DOHH2 (cell line): ENCODE measurements at regions not wholly inside any gene's neighbourhood (a gene's known extent, or its start where the extent isn't known, plus 50 kb on each side); places are given as distances from the start of the nearest gene placed in this dataset.

Source experiments
- H3F3A ChIP-seq: fragments of 200-600 bp; sonication (generic), shearing (Covaris generic); 2 replicates; pipeline ENCODE4 v1.6.0; 2016; ENCODE audit warnings: antibody characterized with exemption, mild to moderate bottlenecking; ENCODE audit not compliant: control insufficient read depth, insufficient read depth
- H3K27ac ChIP-seq: fragments of 200-600 bp; sonication (generic); 2 replicates; pipeline ENCODE4 v1.5.1; 2014; ENCODE audit warnings: low read depth, mild to moderate bottlenecking, low read length, moderate library complexity
- H3K27me3 ChIP-seq: fragments of 200-600 bp; sonication (generic); 2 replicates; pipeline ENCODE4 v1.6.1; 2014; ENCODE audit warnings: mild to moderate bottlenecking, low read length, mixed read lengths; ENCODE audit not compliant: control insufficient read depth
- H3K36me3 ChIP-seq: fragments of 200-600 bp; sonication (generic); 2 replicates; pipeline ENCODE4 v1.6.1; 2014; ENCODE audit warnings: mild to moderate bottlenecking, low read length, moderate library complexity, mixed read lengths; ENCODE audit not compliant: control insufficient read depth
- H3K4me1 ChIP-seq: fragments of 200-600 bp; sonication (generic); 2 replicates; pipeline ENCODE4 v1.6.1; 2014; ENCODE audit warnings: mild to moderate bottlenecking, low read length, mixed read lengths; ENCODE audit not compliant: control insufficient read depth
- H3K4me2 ChIP-seq: fragments of 200-600 bp; sonication (generic); 2 replicates; pipeline ENCODE4 v1.6.0; 2014; ENCODE audit warnings: mild to moderate bottlenecking, low read length, moderate library complexity
- H3K4me3 ChIP-seq: fragments of 200-600 bp; sonication (generic); 2 replicates; pipeline ENCODE4 v1.5.1; 2014; ENCODE audit warnings: mild to moderate bottlenecking, low read length, mixed read lengths
- H3K79me2 ChIP-seq: fragments of 200-600 bp; sonication (generic); 2 replicates; pipeline ENCODE4 v1.6.1; 2014; ENCODE audit warnings: mild to moderate bottlenecking, low read length, mixed read lengths; ENCODE audit not compliant: control insufficient read depth
- H3K9me2 ChIP-seq: fragments of 200-600 bp; sonication (generic); replicated peaks from 2 replicates; pipeline ENCODE4 v1.6.1; 2014; ENCODE audit warnings: mild to moderate bottlenecking, low read length, mixed read lengths; ENCODE audit not compliant: control insufficient read depth
- H3K9me3 ChIP-seq: fragments of 200-600 bp; sonication (generic); 2 replicates; pipeline ENCODE4 v1.6.1; 2014; ENCODE audit warnings: antibody characterized with exemption, low read length, mixed read lengths; ENCODE audit not compliant: control insufficient read depth, insufficient read depth
- H4K20me1 ChIP-seq: fragments of 200-600 bp; sonication (generic); 2 replicates; pipeline ENCODE4 v1.6.0; 2014; ENCODE audit warnings: low read depth, mild to moderate bottlenecking, antibody characterized with exemption, low read length, moderate library complexity; ENCODE audit not compliant: control insufficient read depth, insufficient read depth
- CTCF ChIP-seq: fragments of 200-600 bp; sonication (generic); IDR thresholded peaks from one replicate; pipeline ENCODE4 v1.5.1; 2014; ENCODE audit warnings: antibody characterized with exemption, mild to moderate bottlenecking, low read depth, low read length; ENCODE audit not compliant: poor library complexity, severe bottlenecking
- EZH2phosphoT487 ChIP-seq: fragments of 200-600 bp; sonication (generic); IDR thresholded peaks from 2 replicates; pipeline ENCODE4 v1.6.1; 2017; ENCODE audit warnings: borderline replicate concordance, mild to moderate bottlenecking, antibody characterized with exemption, low read length, moderate library complexity, mixed read lengths

GRCh38 chr7:17016402-17017010 is 134.7 kb upstream of the AGR3 start:
- TF ChIP-seq EZH2phosphoT487 (no peak), CTCF (no peak)
- Histone ChIP-seq H3K27ac (no peak overlapping the region), H3F3A (no peaks in the 10 kb centered on the region), H4K20me1 (no peaks in the 10 kb centered on the region), H3K4me1 (peaks cover 7% of the 10 kb centered on the region; the same call in 1 of the 2 replicates), H3K79me2 (no peaks in the 10 kb centered on the region), H3K27me3 (no peaks in the 10 kb centered on the region), H3K4me2 (no peak overlapping the region), H3K9me3 (no peaks in the 10 kb centered on the region), H3K36me3 (no peaks in the 10 kb centered on the region), H3K4me3 (no peak overlapping the region), H3K9me2 (no peaks in the 10 kb centered on the region)

- no peak for TF ChIP-seq EZH2phosphoT487
- no peak for TF ChIP-seq CTCF
- no peaks in the 10 kb centered on the region for H3K9me2 ChIP-seq
- H3K4me1 ChIP-seq = peaks cover 7% of the 10 kb centered on the region; the same call in 1 of the 2 replicates
- no peaks in the 10 kb centered on the region for H3K9me3 ChIP-seq
- H3K4me3 ChIP-seq = no peak overlapping the region
- H3K4me2 ChIP-seq = no peak overlapping the region
- H3F3A ChIP-seq = no peaks in the 10 kb centered on the region
- H3K27ac ChIP-seq = no peak overlapping the region
- no peaks in the 10 kb centered on the region for H3K27me3 ChIP-seq
- H3K36me3 ChIP-seq = no peaks in the 10 kb centered on the region
- no peaks in the 10 kb centered on the region for H4K20me1 ChIP-seq
- no peaks in the 10 kb centered on the region for H3K79me2 ChIP-seq
Observed at GRCh38 chr7:17019106-17019505, 137.3 kb upstream of the AGR3 start.

GRCh38 chr7:17020250-17020649 is 138.5 kb upstream of the AGR3 start:
- Histone ChIP-seq H3K27ac (no peak overlapping the region), H3K4me3 (no peak overlapping the region), H3K27me3 (no peaks in the 10 kb centered on the region)

More at GRCh38 chr7:17020250-17020649, 138.5 kb upstream of the AGR3 start:
- Histone ChIP-seq H3K4me1 (peaks cover 6% of the 10 kb centered on the region; the same call in 1 of the 2 replicates), H3K9me3 (no peaks in the 10 kb centered on the region), H3K4me2 (no peak overlapping the region), H3K9me2 (no peaks in the 10 kb centered on the region), H3K36me3 (no peaks in the 10 kb centered on the region), H4K20me1 (no peaks in the 10 kb centered on the region), H3F3A (no peaks in the 10 kb centered on the region), H3K79me2 (no peaks in the 10 kb centered on the region)
- no peak for TF ChIP-seq CTCF
- TF ChIP-seq EZH2phosphoT487 = no peak
